HG03196 (cell line): ENCODE measurements at regions not wholly inside any gene's neighbourhood (a gene's known extent, or its start where the extent isn't known, plus 50 kb on each side); places are given as distances from the start of the nearest gene placed in this dataset.
"Not testable (repeated sequence)": the region's sequence is repeated elsewhere in the genome, so short reads cannot be mapped to it uniquely, and the experiment has no call there.

ENCODE experiments used
- ATAC-seq: cut with Tn5 transposase; IDR thresholded peaks from one replicate; pipeline ENCODE4 v1.9.1; 2021; ENCODE audit not compliant: unreplicated experiment

- ATAC-seq: no peak
Measured at GRCh38 chr1:242662886-242663285, 138.4 kb upstream of the PLD5 start.

- not testable (repeated sequence) for ATAC-seq
Measured at GRCh38 chr1:242653772-242654171, 129.3 kb upstream of the PLD5 start.

- ATAC-seq: no peak
Measured at GRCh38 chr1:242651817-242652216, 127.3 kb upstream of the PLD5 start.

GRCh38 chr1:242641461-242641860, 117.0 kb upstream of the PLD5 start:
- ATAC-seq: no peak

GRCh38 chr1:242639104-242639503, 114.6 kb upstream of the PLD5 start:
- no peak for ATAC-seq

DNA sequence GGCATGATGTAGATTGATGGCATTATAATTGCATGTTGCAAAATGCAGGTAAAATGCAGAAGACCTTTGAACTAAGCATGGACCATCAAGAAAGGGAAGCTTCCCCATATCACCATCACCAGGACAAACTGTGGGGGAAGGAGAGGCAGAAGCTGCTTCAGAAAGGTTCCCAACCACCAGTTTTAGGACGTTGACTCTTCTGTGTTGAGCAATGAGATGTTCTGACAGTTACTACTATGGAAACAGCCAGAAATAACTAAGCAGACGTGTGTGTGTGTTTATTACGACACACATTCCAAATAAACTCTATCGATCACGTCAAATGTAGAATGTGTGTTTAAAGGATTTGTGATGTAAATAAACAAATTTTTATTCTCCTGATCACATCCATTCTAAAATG, 110.2 kb upstream of the PLD5 start:
- ATAC-seq: no peak

GRCh38 chr1:242629396-242629795, 104.9 kb upstream of the PLD5 start:
- no peak for ATAC-seq

GRCh38 chr1:242623756-242624155, 99.3 kb upstream of the PLD5 start:
- no peak for ATAC-seq

DNA sequence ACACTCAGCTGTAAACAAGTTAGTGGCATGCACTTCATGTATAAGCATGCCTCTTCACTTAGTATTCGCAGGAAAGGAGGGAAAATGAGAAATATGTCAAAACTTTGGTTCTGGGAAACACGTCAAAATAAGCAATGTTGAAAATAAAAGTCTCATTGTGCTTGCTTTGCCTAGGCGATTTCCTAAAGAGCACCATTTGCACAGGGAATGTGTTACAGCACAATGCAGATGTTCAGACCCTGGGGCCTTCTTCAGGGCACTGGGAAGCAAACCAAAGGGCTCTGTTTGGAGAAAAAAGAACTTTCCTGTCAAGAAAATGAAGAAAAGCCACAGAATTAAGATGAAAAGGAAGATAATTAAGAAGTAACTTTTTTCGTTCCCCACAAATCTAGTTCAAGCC, 98.6 kb upstream of the PLD5 start:
- no peak for ATAC-seq

- no peak for ATAC-seq
Measured at GRCh38 chr1:242613266-242613815, 88.8 kb upstream of the PLD5 start.

GRCh38 chr1:242610209-242610608, 85.7 kb upstream of the PLD5 start:
- no peak for ATAC-seq

GRCh38 chr1:242605521-242605920, 81.0 kb upstream of the PLD5 start:
- ATAC-seq: no peak

DNA sequence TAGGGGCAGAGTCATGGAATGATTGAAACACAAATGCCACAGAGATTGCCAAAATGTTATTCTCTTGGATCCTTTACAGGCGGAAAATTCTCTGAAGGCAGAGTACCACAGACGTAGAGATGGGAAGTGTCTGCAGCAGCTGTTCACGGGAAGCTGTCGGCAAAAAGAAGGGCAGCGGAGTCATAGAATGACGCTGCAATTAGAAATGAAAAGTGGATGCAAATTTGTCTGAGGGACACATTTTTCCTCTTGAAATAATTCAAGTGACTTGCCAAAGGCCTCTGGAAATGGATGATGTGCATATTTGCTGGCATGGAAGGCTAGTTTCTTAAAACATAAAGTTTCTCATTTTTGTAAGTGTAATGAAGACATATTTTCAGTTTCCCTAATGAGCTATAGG, 77.5 kb upstream of the PLD5 start:
- no peak for ATAC-seq

DNA sequence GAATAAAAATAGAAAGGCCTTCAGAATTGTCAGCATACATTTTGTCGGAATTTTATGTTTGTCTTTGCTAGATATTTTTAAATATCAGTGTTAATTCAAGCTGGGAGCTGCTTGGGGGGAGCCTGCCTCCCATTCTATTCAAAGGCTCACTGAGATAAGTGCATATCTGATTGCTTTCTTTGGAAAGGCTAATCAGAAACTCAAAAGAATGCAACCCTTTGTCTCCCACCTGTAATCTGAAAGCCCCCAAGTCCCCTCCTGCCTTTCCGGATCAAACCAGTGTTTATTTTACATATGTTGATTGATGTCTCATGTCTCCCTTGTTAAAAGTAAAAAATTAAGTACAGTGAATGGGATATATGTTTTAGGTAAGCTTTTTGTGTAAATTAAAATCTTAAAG, 69.3 kb upstream of the PLD5 start:
- ATAC-seq: not testable (repeated sequence)

- no peak for ATAC-seq
Measured at GRCh38 chr1:242586360-242586680, 61.8 kb upstream of the PLD5 start.

GRCh38 chr1:242585616-242586359, 61.3 kb upstream of the PLD5 start:
- no peak for ATAC-seq

- no peak for ATAC-seq
Measured at GRCh38 chr1:242582669-242583068, 58.2 kb upstream of the PLD5 start.

- ATAC-seq: no peak
Measured at GRCh38 chr1:242579528-242580235, 55.2 kb upstream of the PLD5 start.
